OCI-LY3 (cell line): ENCODE measurements at regions not wholly inside any gene's neighbourhood (a gene's known extent, or its start where the extent isn't known, plus 50 kb on each side); places are given as distances from the start of the nearest gene placed in this dataset.

Experiments used
- EZH2phosphoT487 ChIP-seq: fragments of 200-600 bp; shearing (Covaris generic); IDR thresholded peaks from 2 replicates; pipeline ENCODE4 v1.6.1; 2018; ENCODE audit warnings: antibody characterized with exemption, mixed run types, low read depth
- TF ChIP-seq, protein P1 (sequence below): fragments of 200-600, 300-600 bp; sonication (generic); IDR thresholded peaks from 2 replicates; pipeline ENCODE4 v1.5.1; 2014; ENCODE audit warnings: antibody characterized with exemption, low read length, low read depth

- TF ChIP-seq, protein P1, sequence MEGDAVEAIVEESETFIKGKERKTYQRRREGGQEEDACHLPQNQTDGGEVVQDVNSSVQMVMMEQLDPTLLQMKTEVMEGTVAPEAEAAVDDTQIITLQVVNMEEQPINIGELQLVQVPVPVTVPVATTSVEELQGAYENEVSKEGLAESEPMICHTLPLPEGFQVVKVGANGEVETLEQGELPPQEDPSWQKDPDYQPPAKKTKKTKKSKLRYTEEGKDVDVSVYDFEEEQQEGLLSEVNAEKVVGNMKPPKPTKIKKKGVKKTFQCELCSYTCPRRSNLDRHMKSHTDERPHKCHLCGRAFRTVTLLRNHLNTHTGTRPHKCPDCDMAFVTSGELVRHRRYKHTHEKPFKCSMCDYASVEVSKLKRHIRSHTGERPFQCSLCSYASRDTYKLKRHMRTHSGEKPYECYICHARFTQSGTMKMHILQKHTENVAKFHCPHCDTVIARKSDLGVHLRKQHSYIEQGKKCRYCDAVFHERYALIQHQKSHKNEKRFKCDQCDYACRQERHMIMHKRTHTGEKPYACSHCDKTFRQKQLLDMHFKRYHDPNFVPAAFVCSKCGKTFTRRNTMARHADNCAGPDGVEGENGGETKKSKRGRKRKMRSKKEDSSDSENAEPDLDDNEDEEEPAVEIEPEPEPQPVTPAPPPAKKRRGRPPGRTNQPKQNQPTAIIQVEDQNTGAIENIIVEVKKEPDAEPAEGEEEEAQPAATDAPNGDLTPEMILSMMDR, result no peak
- no peak for TF ChIP-seq EZH2phosphoT487
These were observed 66.3 kb upstream of the MYOCD start for GRCh38 chr17:12599186-12599920.
